ENCODE measurements at regions not wholly inside any gene's neighbourhood (a gene's known extent, or its start where the extent isn't known, plus 50 kb on each side); places are given as distances from the start of the nearest gene placed in this dataset.

DNA sequence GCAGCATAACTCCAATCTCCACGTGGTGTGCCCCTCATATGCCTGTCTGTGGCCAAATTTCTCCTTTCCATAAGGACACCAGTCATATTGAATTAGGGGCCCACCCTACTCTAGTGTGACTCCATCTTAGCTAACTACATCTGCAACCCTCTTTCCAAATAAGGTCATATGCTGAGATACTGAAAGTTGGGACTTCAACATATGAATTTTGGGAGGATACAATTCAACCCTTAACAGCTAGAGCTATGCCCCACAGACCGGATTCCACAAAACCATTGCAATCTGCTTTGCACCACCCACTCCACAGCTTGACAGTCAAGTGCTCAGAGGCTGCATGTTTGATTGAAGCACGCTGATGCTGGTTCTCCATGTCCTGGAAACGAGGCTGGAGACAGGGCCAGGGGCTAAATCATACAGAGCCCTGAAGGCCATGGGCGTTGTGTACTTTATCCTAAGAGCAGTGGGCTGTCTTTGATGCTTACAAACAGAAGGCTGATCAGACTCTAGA, 122.8 kb downstream of the MTX3 start (continued):
- no peak for TF ChIP-seq RAD21 (IDR thresholded peaks at IDR 0.05 in 1 of 2, conservative IDR thresholded peaks at IDR 0.05 in 1 of 2; ENCODE audit: low read depth in 2 of 2, low read length in 2 of 2)
